HG02943 (cell line): ENCODE measurements at regions not wholly inside any gene's neighbourhood (a gene's known extent, or its start where the extent isn't known, plus 50 kb on each side); places are given as distances from the start of the nearest gene placed in this dataset.
A peak's percentile ranks its signal among the peaks of the same experiment; 100 is the strongest.
"Not testable (repeated sequence)": the region's sequence is repeated elsewhere in the genome, so short reads cannot be mapped to it uniquely, and the experiment has no call there.

Source experiments
- ATAC-seq: cut with Tn5 transposase; IDR thresholded peaks from one replicate; pipeline ENCODE4 v1.9.1; 2021; ENCODE audit warnings: mild to moderate bottlenecking, low read depth, moderate library complexity; ENCODE audit not compliant: unreplicated experiment

GRCh38 chr18:59056706-59057492 lies 82.8 kb upstream of the SEC11C start:
- no peak for ATAC-seq

GRCh38 chr18:59057493-59057795 lies 82.2 kb upstream of the SEC11C start:
- no peak for ATAC-seq

GRCh38 chr18:59057969-59058368 lies 81.7 kb upstream of the SEC11C start:
- ATAC-seq = no peak

GRCh38 chr18:59059140-59059539 lies 80.5 kb upstream of the SEC11C start:
- no peak for ATAC-seq

- no peak for ATAC-seq
Observed at GRCh38 chr18:59060551-59060950, 79.1 kb upstream of the SEC11C start.

- ATAC-seq = no peak
Observed at GRCh38 chr18:59061914-59062642, 77.6 kb upstream of the SEC11C start.

GRCh38 chr18:59062643-59063006 lies 77.1 kb upstream of the SEC11C start:
- no peak for ATAC-seq

GRCh38 chr18:59063300-59063906 lies 76.3 kb upstream of the SEC11C start:
- ATAC-seq = no peak

GRCh38 chr18:59063912-59064311 lies 75.8 kb upstream of the SEC11C start:
- no peak for ATAC-seq

GRCh38 chr18:59065684-59066083 lies 74.0 kb upstream of the SEC11C start:
- no peak for ATAC-seq

GRCh38 chr18:59067873-59068272 lies 71.8 kb upstream of the SEC11C start:
- ATAC-seq = no peak

GRCh38 chr18:59068276-59069071 lies 71.2 kb upstream of the SEC11C start:
- no peak for ATAC-seq

- ATAC-seq = peak; percentile 69
Observed at GRCh38 chr18:59070181-59070912, 69.3 kb upstream of the SEC11C start.

- no peak for ATAC-seq
Observed at GRCh38 chr18:59072727-59073421, 66.8 kb upstream of the SEC11C start.

- ATAC-seq = no peak
Observed at GRCh38 chr18:59075923-59076322, 63.8 kb upstream of the SEC11C start.

GRCh38 chr18:59079264-59079663 lies 60.4 kb upstream of the SEC11C start:
- ATAC-seq = no peak

GRCh38 chr18:59079687-59080501 lies 59.8 kb upstream of the SEC11C start:
- ATAC-seq = not testable (repeated sequence)

GRCh38 chr18:59083136-59083818 lies 56.4 kb upstream of the SEC11C start:
- no peak for ATAC-seq
